ENCODE measurements at regions not wholly inside any gene's neighbourhood (a gene's known extent, or its start where the extent isn't known, plus 50 kb on each side); places are given as distances from the start of the nearest gene placed in this dataset.

GRCh38 chr5:63127054-63127453 is 548.4 kb downstream of the LRRC70 start:
- no peak for TF ChIP-seq POLR2AphosphoS5 (IDR thresholded peaks at IDR 0.05)
- TF ChIP-seq CTCF (IDR thresholded peaks at IDR 0.05), result no peak
- TF ChIP-seq EP300 (IDR thresholded peaks at IDR 0.05; ENCODE audit: low read depth), result no peak
- no peak for TF ChIP-seq POLR2A (IDR thresholded peaks at IDR 0.05)

Data from transverse colon (tissue), 4 donors.